ENCODE measurements at regions not wholly inside any gene's neighbourhood (a gene's known extent, or its start where the extent isn't known, plus 50 kb on each side); places are given as distances from the start of the nearest gene placed in this dataset.

GRCh38 chr2:12326449-12327190, 390.1 kb upstream of the TRIB2 start:
- TF ChIP-seq CTCF (IDR thresholded peaks at IDR 0.05; ENCODE audit: insufficient read depth, missing control alignments) = peak; percentile 34
- FAIRE-seq = no peak

GRCh38 chr2:12330916-12331315, 385.8 kb upstream of the TRIB2 start:
- FAIRE-seq (no peak), DNase-seq (ENCODE audit: insufficient read length, low spot score) (no peak)
- no peak for TF ChIP-seq CTCF (IDR thresholded peaks at IDR 0.05; ENCODE audit: insufficient read depth, missing control alignments)

More at GRCh38 chr2:12326449-12327190, 390.1 kb upstream of the TRIB2 start:
- DNase-seq (ENCODE audit: insufficient read length, low spot score) = no peak

- no peak for FAIRE-seq
- no peak for TF ChIP-seq CTCF (IDR thresholded peaks at IDR 0.05; ENCODE audit: insufficient read depth, missing control alignments)
- DNase-seq (ENCODE audit: insufficient read length, low spot score) = no peak
These were observed 385.0 kb upstream of the TRIB2 start for GRCh38 chr2:12331698-12332097.

GRCh38 chr2:12333293-12333692, 383.4 kb upstream of the TRIB2 start:
- DNase-seq (ENCODE audit: insufficient read length, low spot score) (no peak), FAIRE-seq (no peak)
- no peak for TF ChIP-seq CTCF (IDR thresholded peaks at IDR 0.05; ENCODE audit: insufficient read depth, missing control alignments)

- FAIRE-seq (no peak), DNase-seq (ENCODE audit: insufficient read length, low spot score) (no peak)
- no peak for TF ChIP-seq CTCF (IDR thresholded peaks at IDR 0.05; ENCODE audit: insufficient read depth, missing control alignments)
These were observed 382.2 kb upstream of the TRIB2 start for GRCh38 chr2:12334412-12334966.

GRCh38 chr2:12335131-12335530, 381.6 kb upstream of the TRIB2 start:
- FAIRE-seq = no peak
- no peak for DNase-seq (ENCODE audit: insufficient read length, low spot score)
- TF ChIP-seq CTCF (IDR thresholded peaks at IDR 0.05; ENCODE audit: insufficient read depth, missing control alignments) = no peak

- no peak for FAIRE-seq
- no peak for DNase-seq (ENCODE audit: insufficient read length, low spot score)
- no peak for TF ChIP-seq CTCF (IDR thresholded peaks at IDR 0.05; ENCODE audit: insufficient read depth, missing control alignments)
These were observed 380.7 kb upstream of the TRIB2 start for GRCh38 chr2:12335995-12336394.
